Iris pigment epithelial cell (primary cell): ENCODE measurements at regions not wholly inside any gene's neighbourhood (a gene's known extent, or its start where the extent isn't known, plus 50 kb on each side); places are given as distances from the start of the nearest gene placed in this dataset.

Source experiments
- DNase-seq: peaks from one replicate; pipeline ENCODE4 v3.0.0-alpha.2; 2011; ENCODE audit warnings: low read depth

- peak; percentile 24 for DNase-seq
Measured at GRCh38 chr4:180913750-180914149, 1329.5 kb upstream of the TENM3 start.

- peak; percentile 12 for DNase-seq
Measured at GRCh38 chr4:180923486-180923885, 1319.7 kb upstream of the TENM3 start.

GRCh38 chr4:180925805-180926204 lies 1317.4 kb upstream of the TENM3 start:
- no peak for DNase-seq

- no peak for DNase-seq
Measured at GRCh38 chr4:180926277-180926676, 1316.9 kb upstream of the TENM3 start.

- no peak for DNase-seq
Measured at GRCh38 chr4:180932370-180933001, 1310.7 kb upstream of the TENM3 start.

- no peak for DNase-seq
Measured at GRCh38 chr4:180937083-180937482, 1306.1 kb upstream of the TENM3 start.

GRCh38 chr4:180940680-180941079 lies 1302.5 kb upstream of the TENM3 start:
- DNase-seq, result no peak

GRCh38 chr4:180942367-180942916 lies 1300.8 kb upstream of the TENM3 start:
- DNase-seq, result no peak

- no peak for DNase-seq
Measured at GRCh38 chr4:180946188-180946587, 1297.0 kb upstream of the TENM3 start.

GRCh38 chr4:180947425-180947824 lies 1295.8 kb upstream of the TENM3 start:
- DNase-seq, result no peak

GRCh38 chr4:180949424-180950213 lies 1293.6 kb upstream of the TENM3 start:
- DNase-seq, result no peak

GRCh38 chr4:180950377-180950776 lies 1292.8 kb upstream of the TENM3 start:
- no peak for DNase-seq

- DNase-seq, result no peak
Measured at GRCh38 chr4:180951312-180951711, 1291.9 kb upstream of the TENM3 start.

- no peak for DNase-seq
Measured at GRCh38 chr4:180953572-180953971, 1289.6 kb upstream of the TENM3 start.

GRCh38 chr4:180960743-180961401 lies 1282.3 kb upstream of the TENM3 start:
- no peak for DNase-seq

GRCh38 chr4:180962268-180962667 lies 1280.9 kb upstream of the TENM3 start:
- DNase-seq, result no peak

- DNase-seq, result no peak
Measured at GRCh38 chr4:180966312-180966711, 1276.9 kb upstream of the TENM3 start.

- no peak for DNase-seq
Measured at GRCh38 chr4:180967936-180968335, 1275.3 kb upstream of the TENM3 start.

- DNase-seq, result no peak
Measured at GRCh38 chr4:180973894-180974293, 1269.3 kb upstream of the TENM3 start.

- DNase-seq, result no peak
Measured at GRCh38 chr4:180990931-180991330, 1252.3 kb upstream of the TENM3 start.

GRCh38 chr4:180993244-180993836 lies 1249.9 kb upstream of the TENM3 start:
- no peak for DNase-seq

GRCh38 chr4:180994722-180995121 lies 1248.5 kb upstream of the TENM3 start:
- no peak for DNase-seq
